CD4-positive, alpha-beta T cell treated with Interleukin-1 beta for 1 hour (primary cell): ENCODE measurements at regions not wholly inside any gene's neighbourhood (a gene's known extent, or its start where the extent isn't known, plus 50 kb on each side); places are given as distances from the start of the nearest gene placed in this dataset.

Source experiments
- DNase-seq, 2 donors: peaks; one replicate each; pipeline ENCODE4 v3.0.0-alpha.2; 2020 to 2022

- no peak for DNase-seq
Measured at GRCh38 chr12:124673801-124674617, 106.6 kb upstream of the NCOR2 start.

- peak in 1 of 2 donors; percentile 58 for DNase-seq
Measured at GRCh38 chr12:124669271-124669721, 101.9 kb upstream of the NCOR2 start.

DNA sequence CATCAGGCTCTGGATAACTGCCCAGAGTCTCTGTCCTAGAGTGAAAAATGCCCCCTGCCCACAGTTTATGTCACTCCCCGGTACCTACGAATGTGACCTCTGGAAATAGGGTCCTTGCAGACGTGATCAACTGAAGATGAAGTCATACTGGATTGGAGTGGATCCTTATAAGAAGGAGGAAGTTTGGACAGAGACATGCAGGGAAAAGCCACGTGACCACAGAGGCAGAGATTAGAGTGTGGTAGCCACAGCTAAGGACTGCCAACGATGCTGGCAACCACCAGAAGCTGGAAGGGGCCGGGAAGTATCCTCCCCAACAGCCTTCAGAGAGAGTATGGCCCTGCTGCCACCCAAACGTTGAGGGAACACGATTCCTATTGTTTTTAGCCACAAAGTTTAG, 101.2 kb upstream of the NCOR2 start:
- DNase-seq, result no peak

GRCh38 chr12:124667506-124668326, 100.3 kb upstream of the NCOR2 start:
- no peak for DNase-seq

- no peak for DNase-seq
Measured at GRCh38 chr12:124666722-124667259, 99.4 kb upstream of the NCOR2 start.

DNA sequence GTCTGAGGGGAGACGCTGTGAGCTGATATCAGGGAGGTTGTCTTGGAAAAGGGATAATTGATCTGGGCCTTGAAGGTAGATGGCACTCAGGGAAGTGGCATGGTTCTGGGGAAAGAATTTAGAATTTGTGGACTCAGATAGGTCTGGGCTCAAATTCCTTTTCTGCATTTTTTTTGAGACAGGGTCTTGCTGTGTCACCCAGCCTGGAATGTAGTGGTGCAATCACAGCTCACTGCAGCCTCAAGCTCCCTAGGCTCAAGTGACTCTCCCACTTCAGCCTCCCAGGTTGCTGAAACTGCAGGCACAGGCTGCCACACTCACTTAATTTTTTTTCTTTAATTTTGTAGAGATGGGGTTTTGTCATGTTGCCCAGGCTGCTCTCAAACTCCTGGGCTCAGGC, 98.1 kb upstream of the NCOR2 start:
- DNase-seq, result no peak

- no peak for DNase-seq
Measured at GRCh38 chr12:124664395-124665111, 97.1 kb upstream of the NCOR2 start.

- DNase-seq, result no peak
Measured at GRCh38 chr12:124663771-124664366, 96.5 kb upstream of the NCOR2 start.

GRCh38 chr12:124663206-124663605, 95.8 kb upstream of the NCOR2 start:
- DNase-seq, result no peak

GRCh38 chr12:124661341-124661740, 93.9 kb upstream of the NCOR2 start:
- DNase-seq, result no peak

DNA sequence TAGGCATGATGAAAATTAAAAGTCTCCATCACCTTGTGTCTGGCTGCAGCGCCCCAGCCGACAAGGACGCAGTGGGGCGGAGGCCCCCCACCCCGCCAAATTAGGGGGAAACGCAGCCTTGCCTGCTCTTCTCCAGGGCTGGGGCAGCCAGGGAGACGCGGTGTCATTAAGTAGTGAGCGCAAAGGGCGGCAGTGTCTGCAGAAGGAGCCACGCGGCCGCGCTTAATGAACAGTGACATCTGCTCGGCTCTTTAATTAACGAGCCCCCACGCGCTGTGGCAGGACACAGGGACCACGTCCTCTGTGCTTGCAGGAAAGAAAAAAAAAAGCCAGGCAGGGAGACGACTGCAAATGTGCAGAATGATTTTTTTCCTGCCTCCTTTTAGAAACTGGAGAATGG, 93.4 kb upstream of the NCOR2 start:
- DNase-seq, result no peak

GRCh38 chr12:124658806-124659402, 91.5 kb upstream of the NCOR2 start:
- DNase-seq, result no peak

DNA sequence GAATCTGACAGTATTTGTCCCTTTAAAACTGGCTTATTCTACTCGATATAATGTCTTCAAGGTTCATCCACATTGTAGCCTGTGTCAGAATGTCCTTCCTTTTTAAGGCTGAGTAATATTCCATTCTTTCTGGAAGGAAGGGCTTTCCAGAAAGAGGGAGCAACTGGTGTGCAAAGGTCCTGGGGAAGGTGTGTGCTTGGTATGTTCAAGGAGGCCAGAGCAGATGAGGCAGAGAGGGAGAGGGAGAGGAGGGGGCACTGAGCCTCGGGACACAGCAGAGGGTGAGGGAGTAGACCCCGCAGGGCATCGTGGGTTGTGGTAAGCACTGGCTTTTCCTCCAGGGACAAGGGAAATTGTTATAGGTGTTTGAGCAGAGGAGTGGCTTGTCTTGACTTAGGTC, 90.9 kb upstream of the NCOR2 start:
- DNase-seq, result no peak

GRCh38 chr12:124656947-124657434, 89.6 kb upstream of the NCOR2 start:
- no peak for DNase-seq

DNA sequence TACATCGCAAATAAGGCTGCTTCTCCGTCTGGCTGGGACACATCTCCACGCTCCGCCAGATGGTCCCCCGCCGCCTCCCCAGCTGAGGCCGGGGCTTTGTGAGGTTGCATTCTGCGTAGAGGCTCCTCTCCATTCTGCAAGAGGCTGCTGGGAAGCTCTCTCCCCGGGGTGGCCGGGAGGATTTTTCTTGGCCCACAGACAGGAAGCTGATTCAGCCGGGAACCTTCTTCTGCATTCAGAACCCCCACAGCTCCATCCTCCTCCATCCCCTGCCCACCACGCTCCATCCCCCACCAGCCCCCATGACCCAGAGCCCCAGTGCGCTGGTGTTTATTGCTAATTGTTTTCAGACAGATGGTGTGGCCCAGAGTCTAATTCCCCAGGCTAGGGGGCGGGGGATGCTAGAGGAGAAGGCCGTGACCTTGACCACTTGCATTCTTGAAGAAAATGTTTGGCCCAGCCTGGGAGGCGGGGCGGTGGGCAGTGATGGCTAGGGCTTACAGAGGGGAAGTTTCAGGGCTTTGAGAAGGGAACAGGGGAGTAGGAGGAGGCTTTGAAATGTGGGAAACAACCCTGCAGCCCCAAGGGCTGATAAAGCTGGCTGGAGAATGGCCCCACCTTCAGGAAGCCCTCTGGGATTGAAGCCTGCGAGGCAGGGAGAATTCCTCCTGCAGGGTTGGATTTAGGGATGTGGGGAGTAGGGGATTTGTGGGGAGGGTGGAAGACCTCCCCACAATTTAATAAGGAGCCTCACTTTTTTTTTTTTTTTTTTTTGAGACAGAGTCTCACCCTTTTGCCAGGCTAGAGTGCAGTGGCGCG, 88.5 kb upstream of the NCOR2 start:
- DNase-seq, result peak in 1 of 2 donors; percentile 45

- DNase-seq, result no peak
Measured at GRCh38 chr12:124655048-124655697, 87.8 kb upstream of the NCOR2 start.

- DNase-seq, result no peak
Measured at GRCh38 chr12:124654666-124655047, 87.2 kb upstream of the NCOR2 start.

GRCh38 chr12:124653169-124653931, 85.9 kb upstream of the NCOR2 start:
- DNase-seq, result no peak

DNA sequence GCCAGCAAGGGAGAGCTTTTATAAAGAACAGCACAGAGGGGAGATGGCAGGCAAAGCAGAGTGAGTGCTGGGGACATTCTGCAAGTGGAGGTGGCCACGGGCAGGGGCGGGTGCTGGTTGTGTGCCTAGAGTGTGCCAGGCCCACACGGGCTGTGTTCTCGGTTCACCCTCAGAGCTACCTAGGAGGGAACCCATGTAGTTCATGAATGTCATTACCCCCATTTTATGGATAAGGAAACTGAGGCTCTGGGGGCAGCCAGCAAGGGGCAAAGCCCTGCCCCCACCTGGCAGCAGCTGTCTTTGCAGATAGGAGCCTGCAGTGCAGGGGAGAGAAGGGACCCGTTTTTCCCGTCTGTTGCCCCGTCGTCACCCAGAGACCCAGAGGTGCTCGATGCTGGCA, 85.2 kb upstream of the NCOR2 start:
- DNase-seq, result no peak
